Stimulated activated effector memory CD8-positive, alpha-beta T cell treated with anti-CD3 and anti-CD28 coated beads, Interleukin-12 subunit alpha, Interleukin-12 subunit beta, amount 100 ng/mL, for 72 hours (primary cell): ENCODE measurements at regions not wholly inside any gene's neighbourhood (a gene's known extent, or its start where the extent isn't known, plus 50 kb on each side); places are given as distances from the start of the nearest gene placed in this dataset.
"Not testable (repeated sequence)": the region's sequence is repeated elsewhere in the genome, so short reads cannot be mapped to it uniquely, and the experiment has no call there.

Source experiments
- ATAC-seq: fragments of 150-1000 bp; cut with Tn5 transposase; 2 replicates; pipeline ENCODE4 v1.10.0; 2021
- DNase-seq, 2 donors: peaks; one replicate each; pipeline ENCODE4 v3.0.0; 2021 to 2022; ENCODE audit warnings: low spot score in 2 of 2
- H3K27ac Mint-ChIP-seq: one replicate; pipeline ENCODE4 v1.8.0; 2022; ENCODE audit warnings: mild to moderate bottlenecking, mixed read lengths
- H3K36me3 Mint-ChIP-seq: one replicate; pipeline ENCODE4 v1.8.0; 2022; ENCODE audit warnings: mild to moderate bottlenecking, mixed read lengths
- H3K4me1 Mint-ChIP-seq: one replicate; pipeline ENCODE4 v1.8.0; 2022; ENCODE audit warnings: mixed read lengths
- H3K4me3 Mint-ChIP-seq: one replicate; pipeline ENCODE4 v1.8.0; 2022; ENCODE audit warnings: mild to moderate bottlenecking, mixed read lengths
- H3K9me3 Mint-ChIP-seq: one replicate; pipeline ENCODE4 v1.8.0; 2022; ENCODE audit warnings: mixed read lengths

DNA sequence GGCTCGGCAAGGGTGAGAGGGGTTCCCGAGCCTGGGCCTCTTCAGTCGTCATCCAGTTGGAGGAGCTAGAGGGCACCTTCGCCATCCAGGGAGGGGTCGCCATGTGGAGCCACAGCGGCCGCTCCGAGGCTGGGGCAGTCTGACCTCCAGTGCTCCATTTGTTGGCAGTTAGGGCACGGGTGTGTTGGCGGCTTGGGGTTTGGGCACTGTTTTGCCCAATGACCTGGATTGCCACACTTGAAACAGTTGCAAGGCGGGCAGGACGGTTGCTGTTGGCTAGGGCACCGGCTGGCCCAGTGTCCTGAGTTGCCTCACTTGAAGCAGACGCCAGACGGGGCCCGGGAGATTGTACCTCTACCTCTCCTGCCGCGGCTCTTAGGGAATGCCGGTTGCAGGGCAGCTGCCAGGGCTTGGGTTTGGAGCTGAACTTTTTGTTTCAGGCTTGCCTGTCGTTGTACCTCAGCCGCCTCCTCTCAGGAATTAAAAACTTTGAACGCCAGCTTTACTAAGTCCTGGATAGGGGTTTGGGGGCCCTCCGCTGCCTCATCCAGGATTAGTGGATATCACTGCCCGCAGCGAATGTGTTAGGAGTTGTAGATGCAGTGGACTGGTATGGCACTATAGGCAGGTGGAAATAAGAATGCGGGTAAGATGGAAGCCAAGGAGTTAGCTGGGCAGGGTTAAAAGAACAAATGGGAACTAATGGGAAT, 639.9 kb upstream of the DPP6 start:
- not testable (repeated sequence) for DNase-seq, H3K36me3 Mint-ChIP-seq, ATAC-seq, H3K4me1 Mint-ChIP-seq, H3K27ac Mint-ChIP-seq, H3K4me3 Mint-ChIP-seq
- peaks cover 25% of the 10 kb centered on the region for H3K9me3 Mint-ChIP-seq

DNA sequence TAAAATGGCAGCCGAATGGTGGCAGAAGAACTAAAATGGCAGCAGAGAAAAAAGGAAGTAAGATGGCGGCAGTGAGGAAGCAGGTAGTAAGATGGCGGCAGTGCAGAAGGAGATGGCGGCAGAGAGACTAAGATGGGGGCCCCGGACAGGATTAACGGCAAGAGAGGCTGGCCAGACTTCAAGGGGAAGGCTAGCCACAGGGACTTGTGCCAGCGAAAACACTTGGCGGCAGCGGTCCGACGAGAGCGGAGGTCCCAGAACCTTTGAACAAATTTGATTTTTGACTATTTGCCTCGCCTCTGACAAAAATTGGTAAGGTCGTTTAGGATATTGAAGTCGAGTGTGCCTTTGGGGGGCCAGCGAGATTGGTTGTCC, 639.4 kb upstream of the DPP6 start:
- H3K36me3 Mint-ChIP-seq, DNase-seq, H3K27ac Mint-ChIP-seq, H3K4me3 Mint-ChIP-seq, H3K4me1 Mint-ChIP-seq, ATAC-seq: not testable (repeated sequence)
- peaks cover 25% of the 10 kb centered on the region for H3K9me3 Mint-ChIP-seq

DNA sequence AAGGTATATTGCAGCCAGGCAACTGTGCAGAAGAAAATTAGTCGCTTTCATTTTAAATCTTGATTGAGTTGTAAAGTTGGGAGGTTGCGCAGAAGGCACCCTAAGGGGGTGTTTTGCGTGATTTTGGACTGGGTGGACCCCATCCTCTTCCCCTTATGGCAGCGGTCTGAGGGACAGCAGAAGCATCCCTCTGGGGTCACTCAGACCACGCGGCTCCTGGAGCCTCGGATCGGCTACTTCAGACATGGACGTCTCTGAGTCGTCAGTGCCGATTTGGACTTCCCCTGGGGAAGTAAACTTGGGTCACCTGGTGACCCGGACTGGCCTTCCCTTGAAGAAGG, 639.0 kb upstream of the DPP6 start:
- DNase-seq (no peak), ATAC-seq (no peak)
- Mint-ChIP-seq H3K9me3 (peaks cover 23% of the 10 kb centered on the region), H3K27ac (no peak overlapping the region), H3K4me1 (no peaks in the 10 kb centered on the region), H3K36me3 (no peaks in the 10 kb centered on the region), H3K4me3 (no peak overlapping the region)

- Mint-ChIP-seq H3K27ac (no peak overlapping the region), H3K9me3 (peaks cover 23% of the 10 kb centered on the region), H3K36me3 (no peaks in the 10 kb centered on the region), H3K4me1 (no peaks in the 10 kb centered on the region), H3K4me3 (no peak overlapping the region)
- DNase-seq, result no peak
- no peak for ATAC-seq
These were observed 638.5 kb upstream of the DPP6 start for GRCh38 chr7:153413540-153414287.

DNA sequence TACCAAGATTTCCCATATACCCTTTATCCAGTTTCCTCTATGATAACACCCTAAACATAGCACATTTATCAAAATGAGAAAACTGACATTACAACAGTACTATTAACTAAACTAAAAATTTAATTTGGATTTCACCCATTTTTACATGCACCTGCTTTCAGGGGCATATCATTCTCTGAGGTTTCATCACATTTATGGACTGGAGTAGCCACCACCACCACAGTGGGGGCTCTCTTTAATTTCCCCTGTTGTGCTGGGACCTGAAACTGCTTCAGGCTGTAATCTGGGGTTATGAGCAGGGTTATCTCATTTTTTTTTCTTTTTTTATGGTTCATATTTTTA, 637.9 kb upstream of the DPP6 start:
- ATAC-seq (no peak), DNase-seq (no peak)
- Mint-ChIP-seq H3K9me3 (peaks cover 23% of the 10 kb centered on the region), H3K4me3 (no peak overlapping the region), H3K4me1 (no peaks in the 10 kb centered on the region), H3K27ac (no peak overlapping the region), H3K36me3 (no peaks in the 10 kb centered on the region)

GRCh38 chr7:153415632-153416031, 636.6 kb upstream of the DPP6 start:
- Mint-ChIP-seq H3K36me3 (no peaks in the 10 kb centered on the region), H3K27ac (no peak overlapping the region), H3K4me3 (no peak overlapping the region), H3K9me3 (peaks cover 18% of the 10 kb centered on the region), H3K4me1 (no peaks in the 10 kb centered on the region)
- ATAC-seq, result no peak
- DNase-seq, result no peak

DNA sequence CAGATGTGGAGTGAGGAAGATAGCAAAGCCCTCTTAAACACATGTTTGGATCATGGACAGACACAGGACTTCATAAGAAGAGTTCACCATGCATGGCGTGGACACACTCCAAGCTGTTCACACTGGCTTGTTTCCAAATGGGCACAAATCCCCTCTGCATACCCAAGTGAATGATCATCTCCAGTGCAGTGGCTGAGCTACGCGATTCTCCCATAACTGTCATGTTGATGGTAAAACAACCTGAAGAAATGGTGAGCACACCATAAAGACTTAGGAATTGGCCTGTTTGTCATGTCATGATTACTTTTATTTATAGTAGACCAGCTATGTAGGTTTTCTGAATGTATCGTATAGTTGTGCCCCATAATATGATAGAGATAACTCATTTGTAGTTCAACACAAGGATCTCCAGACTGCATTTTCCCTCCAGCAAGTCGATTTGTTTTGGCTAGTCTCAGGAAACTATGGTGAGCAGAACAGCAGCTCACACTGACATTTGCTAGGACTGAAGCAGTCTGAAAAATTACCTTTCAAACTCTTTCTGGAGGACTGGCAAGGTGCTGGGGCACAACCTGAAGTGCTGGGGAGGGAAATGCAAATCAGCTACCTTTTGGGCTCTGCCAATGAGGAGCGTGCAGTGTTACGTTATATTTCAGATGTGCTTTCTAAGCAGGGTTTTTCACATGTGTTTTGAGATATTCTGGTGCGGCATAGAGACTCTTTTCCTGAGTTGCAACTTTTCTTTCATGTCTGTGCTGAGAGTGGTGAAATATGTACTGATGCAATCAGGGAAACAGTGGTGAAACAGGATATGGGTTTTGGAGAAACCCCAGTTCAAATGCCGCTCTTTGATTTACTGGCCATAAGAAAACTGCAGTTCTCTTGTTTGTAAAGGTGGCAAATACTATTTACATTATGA, 629.6 kb upstream of the DPP6 start:
- Mint-ChIP-seq H3K4me1 (no peaks in the 10 kb centered on the region), H3K36me3 (no peaks in the 10 kb centered on the region), H3K4me3 (no peak overlapping the region), H3K27ac (no peak overlapping the region), H3K9me3 (peaks cover 10% of the 10 kb centered on the region)
- ATAC-seq (no peak), DNase-seq (no peak)

DNA sequence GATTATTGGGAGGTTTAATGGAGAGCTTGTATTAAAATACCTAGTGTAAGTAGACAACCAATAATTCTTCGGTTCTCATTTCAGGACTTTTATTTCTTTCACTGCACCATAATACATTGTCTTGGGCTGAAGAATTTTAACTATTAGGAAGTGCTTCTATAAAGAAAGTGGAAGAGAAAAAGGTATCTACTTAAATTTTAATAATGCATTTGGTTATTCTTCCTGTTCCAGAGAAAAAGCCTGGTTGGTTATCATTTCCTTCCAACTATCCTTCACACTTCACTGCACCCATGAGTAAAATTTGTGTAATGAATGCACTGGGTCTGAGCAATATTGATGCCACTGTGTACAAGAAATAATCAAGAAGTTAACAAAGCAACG, 629.0 kb upstream of the DPP6 start:
- DNase-seq, result no peak
- Mint-ChIP-seq H3K36me3 (no peaks in the 10 kb centered on the region), H3K4me1 (no peaks in the 10 kb centered on the region), H3K27ac (no peak overlapping the region), H3K9me3 (peaks cover 10% of the 10 kb centered on the region), H3K4me3 (no peak overlapping the region)
- no peak for ATAC-seq

- DNase-seq (no peak), ATAC-seq (no peak)
- no peaks in the 10 kb centered on the region for H3K36me3 Mint-ChIP-seq
- no peaks in the 10 kb centered on the region for H3K4me1 Mint-ChIP-seq
- H3K27ac Mint-ChIP-seq, result no peak overlapping the region
- no peak overlapping the region for H3K4me3 Mint-ChIP-seq
- H3K9me3 Mint-ChIP-seq, result peaks cover 9% of the 10 kb centered on the region
These were observed 621.3 kb upstream of the DPP6 start for GRCh38 chr7:153430931-153431330.

DNA sequence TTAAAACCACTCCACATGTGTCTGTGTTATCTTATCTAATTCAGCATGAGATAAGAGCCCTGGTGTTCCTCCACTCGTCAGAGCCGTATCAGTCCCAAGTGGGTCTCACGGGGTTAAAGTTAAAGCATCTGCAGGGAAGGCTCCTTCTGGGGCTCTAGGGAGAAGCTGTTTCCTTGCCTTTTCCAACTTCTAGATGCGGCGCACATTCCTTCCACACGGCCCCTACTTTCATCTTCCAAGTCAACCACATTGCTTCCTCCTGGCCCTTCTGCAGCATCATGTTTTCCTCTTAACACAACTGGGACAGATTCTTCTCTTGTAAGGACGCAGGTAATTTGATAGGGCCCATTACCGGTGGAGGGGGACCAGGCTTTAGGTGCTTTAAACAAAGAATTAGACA, 620.1 kb upstream of the DPP6 start:
- DNase-seq (no peak), ATAC-seq (no peak)
- Mint-ChIP-seq H3K36me3 (no peaks in the 10 kb centered on the region), H3K9me3 (peaks cover 15% of the 10 kb centered on the region), H3K4me3 (no peak overlapping the region), H3K4me1 (no peaks in the 10 kb centered on the region), H3K27ac (no peak overlapping the region)

GRCh38 chr7:153433223-153433622, 619.0 kb upstream of the DPP6 start:
- no peak for ATAC-seq
- DNase-seq, result no peak
- no peak overlapping the region for H3K27ac Mint-ChIP-seq
- no peak overlapping the region for H3K4me3 Mint-ChIP-seq
- H3K4me1 Mint-ChIP-seq, result no peaks in the 10 kb centered on the region
- H3K9me3 Mint-ChIP-seq, result peaks cover 19% of the 10 kb centered on the region
- H3K36me3 Mint-ChIP-seq, result no peaks in the 10 kb centered on the region

GRCh38 chr7:153440715-153441114, 611.5 kb upstream of the DPP6 start:
- DNase-seq (no peak), ATAC-seq (no peak)
- Mint-ChIP-seq H3K4me1 (no peaks in the 10 kb centered on the region), H3K36me3 (no peaks in the 10 kb centered on the region), H3K4me3 (no peak overlapping the region), H3K27ac (no peak overlapping the region), H3K9me3 (peaks cover 14% of the 10 kb centered on the region)

- Mint-ChIP-seq H3K4me1 (no peaks in the 10 kb centered on the region), H3K36me3 (no peaks in the 10 kb centered on the region), H3K4me3 (no peak overlapping the region), H3K27ac (no peak overlapping the region), H3K9me3 (peaks cover 2% of the 10 kb centered on the region)
- ATAC-seq (no peak), DNase-seq (no peak)
These were observed 609.0 kb upstream of the DPP6 start for GRCh38 chr7:153443032-153443701.

DNA sequence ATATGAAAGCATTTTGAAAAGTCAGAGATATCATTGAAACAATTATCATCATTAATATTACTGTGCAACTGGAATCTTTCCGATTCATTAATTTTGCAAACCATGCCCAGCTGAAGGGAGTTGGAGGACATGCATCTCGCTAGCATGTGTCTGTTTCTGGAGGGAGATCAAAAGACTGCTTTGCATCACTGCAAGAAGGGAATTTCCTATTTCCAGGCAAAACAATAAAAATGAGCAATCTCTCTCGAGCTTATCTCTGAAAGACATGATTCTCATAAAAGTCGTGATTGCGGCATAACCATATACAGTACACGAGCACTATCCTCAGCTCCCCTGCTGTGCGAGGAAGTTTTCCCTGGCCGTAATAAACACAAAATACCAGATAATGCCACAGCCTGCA, 607.6 kb upstream of the DPP6 start:
- Mint-ChIP-seq H3K4me1 (no peaks in the 10 kb centered on the region), H3K9me3 (peaks cover 2% of the 10 kb centered on the region), H3K27ac (no peak overlapping the region), H3K36me3 (no peaks in the 10 kb centered on the region), H3K4me3 (no peak overlapping the region)
- no peak for ATAC-seq
- no peak for DNase-seq

GRCh38 chr7:153445641-153446040, 606.6 kb upstream of the DPP6 start:
- Mint-ChIP-seq H3K4me3 (no peak overlapping the region), H3K27ac (no peak overlapping the region), H3K4me1 (no peaks in the 10 kb centered on the region), H3K9me3 (peaks cover 5% of the 10 kb centered on the region), H3K36me3 (no peaks in the 10 kb centered on the region)
- DNase-seq (no peak), ATAC-seq (no peak)
